ENCODE measurements at regions not wholly inside any gene's neighbourhood (a gene's known extent, or its start where the extent isn't known, plus 50 kb on each side); places are given as distances from the start of the nearest gene placed in this dataset.

DNA sequence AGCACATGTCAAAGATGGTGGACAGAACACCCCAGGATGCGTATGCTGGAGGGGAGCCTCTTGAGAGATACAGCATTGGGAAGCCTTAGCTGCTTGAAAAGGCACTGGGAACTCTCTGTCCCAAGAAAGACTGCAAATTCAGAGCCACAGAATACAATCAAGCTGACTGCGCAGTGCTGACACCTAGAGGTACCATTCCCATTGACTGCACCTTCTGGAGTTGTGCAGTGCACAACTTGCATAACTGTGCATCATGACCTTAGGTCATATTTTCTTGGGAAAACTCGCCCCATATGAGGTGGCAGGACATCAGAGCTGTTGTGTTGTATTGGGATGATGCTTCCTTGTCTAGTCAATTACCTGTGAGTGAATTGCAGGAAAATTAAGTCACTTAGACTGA lies 646.5 kb upstream of the NOX3 start:
- in situ Hi-C loops (cut with MboI; ENCODE audit: low sequenced_read_pairs), result no loop called here

DNA sequence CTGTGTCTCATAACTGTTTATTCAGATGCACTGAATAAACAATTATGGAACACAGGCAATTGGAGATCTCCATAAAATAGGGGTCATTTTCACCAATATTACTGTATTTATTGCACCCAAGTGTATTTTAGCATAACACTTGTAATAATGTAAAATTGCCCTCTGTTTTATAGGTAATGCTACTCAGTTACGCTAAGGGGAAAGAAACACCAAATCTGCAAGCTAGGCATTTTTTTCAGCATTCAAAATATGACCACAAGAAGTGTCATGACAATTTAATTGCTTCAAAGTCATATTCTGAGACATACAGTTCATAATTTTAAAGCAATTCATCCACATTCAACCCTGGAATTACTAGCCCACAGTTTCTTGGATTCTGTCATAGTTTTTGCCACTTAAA lies 643.2 kb upstream of the NOX3 start:
- in situ Hi-C loops (cut with MboI; ENCODE audit: low sequenced_read_pairs), result no loop called here

DNA sequence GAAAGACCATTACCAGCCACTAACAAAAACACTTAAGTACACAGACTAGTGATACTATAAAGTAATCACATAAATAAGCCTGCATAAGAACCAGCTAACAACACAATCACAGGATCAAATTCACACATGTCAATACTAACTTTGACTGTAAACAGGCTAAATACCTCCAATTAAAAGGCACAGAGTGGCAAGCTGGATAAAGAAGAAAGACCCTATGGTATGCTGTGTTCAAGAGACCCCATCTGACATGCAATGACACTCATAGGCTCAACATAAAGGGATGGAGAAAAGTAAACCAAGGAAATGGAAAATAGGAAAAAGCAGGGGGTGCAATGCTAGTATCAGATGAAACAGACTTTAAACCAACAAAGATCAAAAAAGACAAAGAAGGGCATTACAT lies 631.8 kb upstream of the NOX3 start:
- in situ Hi-C loops (cut with MboI; ENCODE audit: low sequenced_read_pairs), result no loop called here

DNA sequence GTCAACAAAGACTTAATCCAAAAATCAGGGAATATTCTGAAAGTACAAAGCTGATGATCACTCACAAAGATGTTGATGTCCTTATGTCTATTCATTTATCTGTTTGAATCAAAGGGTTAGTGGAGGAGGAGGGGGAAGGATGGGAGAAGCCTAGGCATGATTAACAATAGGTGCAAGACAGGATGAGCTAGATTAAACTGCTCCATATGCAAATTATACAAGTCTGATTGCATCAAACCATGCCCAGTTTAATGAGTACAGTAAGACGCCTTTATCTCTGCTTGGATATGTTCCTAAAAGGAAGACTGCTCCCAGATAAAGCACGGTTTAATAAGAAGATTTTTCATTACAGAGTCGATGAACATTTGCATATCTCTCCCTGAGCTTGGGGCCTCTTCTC lies 626.4 kb upstream of the NOX3 start:
- in situ Hi-C loops (cut with MboI; ENCODE audit: low sequenced_read_pairs), result no loop called here

DNA sequence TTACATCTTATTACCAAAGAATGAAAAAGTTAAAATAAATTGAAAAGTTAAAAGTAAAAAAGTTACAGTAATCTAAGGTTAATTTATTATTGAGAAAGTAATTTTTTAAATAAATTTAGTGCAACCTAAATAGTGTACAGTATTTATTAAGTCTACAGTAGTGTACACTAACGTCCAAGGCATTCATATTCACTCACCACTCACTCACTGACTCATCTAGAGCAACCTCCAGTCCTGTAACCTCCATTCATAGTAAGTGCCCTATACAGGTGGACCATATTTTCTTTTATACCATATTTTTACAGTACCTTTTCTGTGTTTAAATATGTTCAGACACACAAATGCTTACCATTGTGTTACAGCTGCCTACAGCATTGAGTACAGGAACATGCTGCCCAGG lies 624.7 kb upstream of the NOX3 start:
- in situ Hi-C loops (cut with MboI; ENCODE audit: low sequenced_read_pairs), result no loop called here

DNA sequence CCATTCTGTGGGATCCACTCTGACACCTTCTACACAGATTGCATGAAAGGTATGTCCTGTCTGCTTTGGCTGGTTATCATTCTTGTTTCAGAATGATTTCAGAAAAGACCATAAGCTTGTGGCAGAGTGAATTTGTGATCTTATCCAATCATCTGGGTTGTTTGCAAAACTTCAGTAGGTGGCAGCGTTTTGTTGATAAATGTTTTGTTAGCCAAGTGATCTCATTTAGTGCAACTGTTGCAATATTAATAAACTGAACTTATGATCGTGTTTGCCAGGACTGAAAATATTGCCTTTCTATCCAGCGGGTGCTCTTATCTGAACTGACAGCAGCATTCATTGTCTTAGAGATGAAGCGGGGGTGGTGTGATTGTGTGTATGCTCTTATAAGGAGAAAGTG lies 613.2 kb upstream of the NOX3 start:
- in situ Hi-C loops (cut with MboI; ENCODE audit: low sequenced_read_pairs), result no loop called here

DNA sequence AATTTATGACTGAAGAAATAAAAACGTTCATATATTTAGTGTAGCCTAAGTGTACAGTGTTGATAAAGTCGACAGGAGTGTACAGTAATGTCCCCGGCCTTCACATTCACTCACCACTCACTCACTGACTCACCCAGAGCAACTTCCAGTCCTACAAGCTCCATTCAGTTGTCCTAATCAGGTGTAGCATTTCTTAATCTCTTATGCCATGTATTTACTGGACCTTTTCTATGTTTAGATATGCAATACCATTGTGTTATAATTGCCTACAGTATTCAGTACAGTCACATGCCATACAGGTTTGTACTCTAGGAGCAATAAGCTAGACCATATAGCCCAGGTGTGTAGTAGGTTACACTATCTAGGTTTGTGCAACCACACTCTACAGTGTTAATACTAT lies 610.2 kb upstream of the NOX3 start:
- in situ Hi-C loops (cut with MboI; ENCODE audit: low sequenced_read_pairs), result no loop called here

DNA sequence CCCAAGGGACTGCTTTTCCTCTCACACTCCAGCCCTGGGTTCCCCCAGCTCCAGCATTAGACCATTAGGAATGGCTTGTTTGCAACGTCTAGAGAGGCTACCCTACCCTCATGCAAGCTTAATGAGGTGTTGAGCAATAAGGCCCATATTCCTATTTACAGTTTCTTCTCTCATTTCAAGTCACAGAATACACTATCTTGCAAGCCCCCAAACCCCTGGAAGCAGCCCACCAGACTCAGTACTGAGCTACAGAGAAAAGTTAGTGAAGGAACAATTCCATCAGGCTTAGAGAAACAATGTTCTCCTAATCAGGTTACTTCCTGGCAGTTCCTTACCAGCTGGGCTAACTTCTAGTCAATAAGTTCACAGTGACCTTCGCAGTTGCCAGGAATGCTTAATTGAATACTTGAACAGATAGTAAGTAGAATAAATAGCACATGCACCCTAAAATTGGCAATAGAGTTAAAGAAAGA lies 606.5 kb upstream of the NOX3 start:
- in situ Hi-C loops (cut with MboI; ENCODE audit: low sequenced_read_pairs), result no loop called here

DNA sequence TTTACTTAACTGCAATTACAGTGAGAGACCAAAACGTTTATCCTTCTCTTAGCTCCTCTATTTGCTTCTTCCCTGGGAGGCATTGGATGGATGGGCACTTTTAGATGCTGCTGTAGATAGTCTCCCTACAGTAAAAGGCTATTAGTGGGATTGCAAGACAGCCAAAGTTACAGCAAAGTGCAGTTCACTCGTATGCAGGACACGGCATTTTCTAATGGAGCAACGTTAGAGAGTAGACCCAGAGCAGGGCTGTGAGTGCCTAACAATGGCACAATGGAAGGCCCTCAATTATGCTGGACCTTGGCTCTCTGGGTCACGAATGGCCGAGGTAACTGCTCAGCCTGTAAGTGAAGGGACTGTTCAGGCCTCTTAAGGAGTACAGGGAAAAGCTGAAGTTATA lies 605.8 kb upstream of the NOX3 start:
- in situ Hi-C loops (cut with MboI; ENCODE audit: low sequenced_read_pairs), result no loop called here

DNA sequence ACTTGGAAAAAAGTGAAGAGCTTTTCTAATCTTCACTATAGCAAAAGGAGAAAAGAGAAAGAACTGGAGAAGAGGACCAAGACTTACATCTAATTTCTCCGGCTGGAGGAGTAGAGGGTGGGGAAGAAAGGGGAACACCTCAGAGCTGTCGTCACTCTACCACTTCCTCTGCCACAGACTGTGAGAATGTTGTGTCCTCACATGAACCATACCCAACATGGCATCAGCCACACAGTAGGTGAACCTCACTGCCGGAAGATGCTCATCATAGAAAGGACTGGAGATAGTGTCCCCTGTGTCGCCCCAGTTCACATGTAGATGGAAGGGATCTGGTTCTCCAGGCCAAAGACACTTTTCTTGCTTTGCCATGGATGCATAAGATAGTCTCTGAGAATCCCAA lies 604.4 kb upstream of the NOX3 start:
- in situ Hi-C loops (cut with MboI; ENCODE audit: low sequenced_read_pairs), result no loop called here

DNA sequence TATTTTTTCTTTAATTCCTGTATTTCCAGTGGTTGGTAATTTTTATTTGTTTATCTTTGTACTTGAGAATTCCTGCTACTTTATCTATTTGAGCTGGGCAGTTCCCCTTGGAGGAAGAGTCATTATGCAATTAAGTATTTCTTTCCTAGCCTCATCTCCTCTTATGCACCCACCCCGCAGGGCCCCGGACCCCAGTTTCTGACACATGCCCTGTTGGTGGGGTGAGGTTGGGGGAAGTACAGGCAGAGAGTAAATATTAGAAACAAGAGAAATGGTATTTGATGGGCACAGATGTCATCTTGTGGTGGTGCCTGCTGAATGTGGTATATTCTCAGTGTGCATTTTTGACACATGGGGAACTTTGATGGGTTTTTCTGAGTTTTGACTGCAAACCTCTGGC lies 602.7 kb upstream of the NOX3 start:
- in situ Hi-C loops (cut with MboI; ENCODE audit: low sequenced_read_pairs), result no loop called here

DNA sequence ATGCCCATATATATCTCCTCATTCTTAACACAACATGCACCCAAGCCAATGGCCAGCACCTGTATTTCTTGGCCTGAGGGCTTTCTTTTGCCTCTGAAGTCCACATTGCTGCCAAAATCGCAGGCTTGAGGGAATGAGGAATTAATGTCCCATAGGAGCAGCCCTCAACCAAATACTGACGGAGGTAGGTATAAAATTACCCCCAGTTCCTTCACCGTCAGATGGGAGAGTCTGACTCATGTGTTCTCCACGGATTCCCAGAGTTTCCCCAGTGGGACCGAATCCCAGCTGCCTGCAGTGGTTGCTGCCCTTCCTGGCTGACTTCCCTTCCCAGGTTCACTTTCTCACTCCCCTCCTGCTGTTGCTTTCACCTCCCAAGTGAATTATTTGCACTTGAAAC lies 602.2 kb upstream of the NOX3 start:
- in situ Hi-C loops (cut with MboI; ENCODE audit: low sequenced_read_pairs), result no loop called here

DNA sequence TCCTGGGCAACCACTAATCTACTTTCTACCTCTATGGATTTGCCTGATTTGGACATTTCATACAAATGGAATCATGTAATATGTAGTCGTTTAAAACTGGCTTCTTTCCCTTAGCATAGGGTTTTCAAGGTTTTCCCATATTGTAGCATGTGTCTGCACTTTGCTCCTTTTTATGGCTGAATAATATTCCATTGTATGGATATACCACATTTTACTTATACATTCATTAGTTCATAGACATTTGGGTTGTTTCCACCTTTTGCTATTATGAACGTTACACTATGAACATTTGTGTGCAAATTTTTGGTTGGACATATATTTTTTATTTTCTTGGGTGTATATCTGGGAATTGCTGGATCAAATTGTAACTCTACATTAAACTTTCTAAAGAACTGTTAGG lies 600.4 kb upstream of the NOX3 start:
- in situ Hi-C loops (cut with MboI; ENCODE audit: low sequenced_read_pairs), result no loop called here

DNA sequence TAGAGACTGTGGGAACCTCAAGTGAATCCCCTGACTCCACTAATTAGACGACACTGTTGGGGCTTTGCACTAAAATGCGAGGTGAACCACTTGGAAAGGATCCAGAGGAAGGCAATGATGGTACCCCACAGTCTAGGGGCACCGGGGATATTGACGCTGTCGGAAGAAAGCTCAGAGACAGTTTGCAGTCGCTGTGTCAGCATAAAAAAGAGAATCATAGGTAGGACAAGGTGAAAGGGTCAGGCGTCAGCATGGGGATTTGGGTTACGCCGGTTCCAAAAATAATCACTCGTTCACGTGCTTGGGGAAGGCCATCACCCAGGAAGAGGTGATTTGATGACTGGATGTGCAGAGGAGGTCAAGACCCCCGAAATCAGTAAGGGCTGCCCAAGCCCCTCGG lies 598.0 kb upstream of the NOX3 start:
- in situ Hi-C loops (cut with MboI; ENCODE audit: low sequenced_read_pairs), result no loop called here

DNA sequence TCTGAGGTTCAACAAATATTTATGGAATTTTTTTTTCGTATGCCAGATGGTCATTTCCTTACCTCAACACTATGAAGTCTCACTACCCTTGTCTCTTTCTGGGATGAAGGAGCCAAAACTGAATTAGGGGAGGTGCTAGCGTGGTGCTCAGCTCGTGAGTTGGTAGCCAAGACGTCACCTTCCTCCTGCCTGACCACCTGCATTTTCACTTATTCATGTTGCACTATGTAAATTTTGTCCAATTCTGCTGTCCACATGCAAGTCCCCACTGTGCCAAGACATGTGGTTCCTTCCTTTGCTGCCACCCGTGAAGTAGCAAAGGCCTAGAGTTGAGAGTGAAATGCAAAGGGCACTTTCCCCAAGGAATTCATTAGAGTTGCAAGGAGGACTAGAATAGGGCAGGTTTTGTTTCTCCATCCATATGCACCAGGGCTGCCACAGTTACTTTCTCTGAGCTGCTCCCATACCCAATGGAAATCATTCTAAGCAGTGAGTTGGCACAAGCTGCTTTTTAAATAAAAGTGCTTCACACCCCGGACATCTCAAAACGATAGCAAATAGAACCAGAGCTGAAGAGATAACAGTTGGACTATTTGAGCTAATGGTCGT lies 591.3 kb upstream of the NOX3 start:
- in situ Hi-C loops (cut with MboI; ENCODE audit: low sequenced_read_pairs), result no loop called here

DNA sequence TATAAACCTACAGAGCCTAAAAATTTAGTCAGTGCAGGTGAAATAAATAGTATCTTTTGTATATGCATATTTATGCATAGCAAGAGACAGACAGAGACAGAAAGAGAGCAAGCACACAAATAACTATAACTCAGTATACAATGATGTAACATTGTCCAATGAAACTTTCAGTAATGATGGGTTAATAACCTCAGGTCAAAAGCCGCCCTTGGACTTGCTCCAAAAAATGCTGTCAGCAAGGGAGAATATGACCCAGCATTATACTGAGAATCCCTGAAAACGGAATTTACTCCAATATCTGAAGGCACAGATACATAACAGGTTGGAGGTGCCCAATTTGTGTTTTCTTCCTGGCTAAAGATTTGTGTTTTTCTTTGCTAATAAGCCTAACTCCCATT lies 590.6 kb upstream of the NOX3 start:
- in situ Hi-C loops (cut with MboI; ENCODE audit: low sequenced_read_pairs), result no loop called here

DNA sequence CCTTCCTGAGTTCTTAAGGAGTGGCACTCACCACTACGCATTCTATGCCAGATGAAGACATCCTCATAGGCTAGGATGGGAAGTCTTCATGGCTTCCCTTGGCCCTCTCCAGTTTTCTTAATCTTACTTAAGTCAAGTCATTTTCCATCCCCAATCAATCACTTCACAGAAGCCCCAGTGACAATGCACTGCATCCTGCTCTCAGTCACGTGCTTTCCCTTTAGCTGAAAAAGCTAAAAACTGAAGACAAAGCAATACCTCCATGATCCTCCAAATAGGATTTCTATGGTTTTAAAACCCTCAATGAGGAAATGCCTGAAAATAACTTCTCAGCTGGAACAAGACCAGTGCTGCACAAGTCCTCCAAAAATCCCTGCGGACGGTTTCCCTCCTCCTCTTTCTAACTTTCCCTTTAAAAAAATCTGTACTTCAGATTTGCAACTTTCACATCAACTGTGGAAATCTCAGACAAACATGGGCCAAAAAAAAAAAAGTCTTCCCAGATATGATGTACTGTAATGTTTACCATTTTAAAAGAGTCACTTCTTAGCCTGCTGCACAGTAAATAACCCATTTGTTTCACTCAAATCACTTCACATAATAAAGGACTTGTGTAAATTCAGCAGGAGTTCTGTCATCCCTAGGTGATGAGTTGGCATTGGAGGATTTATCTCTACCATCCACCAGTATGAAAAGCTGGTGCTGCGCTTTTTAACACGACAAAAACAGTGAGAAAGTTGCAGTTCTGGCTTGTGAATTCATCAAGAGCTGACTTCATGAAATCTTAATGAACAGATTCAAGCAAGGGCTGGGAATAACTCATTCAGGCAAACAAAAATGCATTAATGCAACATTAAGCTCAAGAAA lies 590.0 kb upstream of the NOX3 start:
- in situ Hi-C loops (cut with MboI; ENCODE audit: low sequenced_read_pairs), result no loop called here

DNA sequence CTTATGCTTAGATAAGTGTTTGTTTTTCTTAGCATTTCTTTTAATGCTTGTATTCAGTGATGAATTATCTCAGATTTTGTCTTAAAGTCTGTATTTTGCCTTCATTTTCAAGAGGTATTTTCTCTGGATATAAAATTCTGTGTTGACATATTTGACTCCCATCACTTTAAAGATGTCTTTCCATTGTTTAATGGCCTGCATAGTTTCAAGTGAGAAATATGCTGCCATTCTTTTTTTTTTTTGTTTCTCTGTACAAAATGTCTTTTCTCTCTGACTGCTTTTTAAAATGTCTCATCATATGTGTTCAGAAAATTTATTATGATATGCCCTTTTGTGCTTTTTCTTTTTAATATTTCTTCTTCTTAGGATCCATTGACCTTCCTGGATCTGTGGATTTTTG lies 578.0 kb upstream of the NOX3 start:
- in situ Hi-C loops (cut with MboI; ENCODE audit: low sequenced_read_pairs), result no loop called here

DNA sequence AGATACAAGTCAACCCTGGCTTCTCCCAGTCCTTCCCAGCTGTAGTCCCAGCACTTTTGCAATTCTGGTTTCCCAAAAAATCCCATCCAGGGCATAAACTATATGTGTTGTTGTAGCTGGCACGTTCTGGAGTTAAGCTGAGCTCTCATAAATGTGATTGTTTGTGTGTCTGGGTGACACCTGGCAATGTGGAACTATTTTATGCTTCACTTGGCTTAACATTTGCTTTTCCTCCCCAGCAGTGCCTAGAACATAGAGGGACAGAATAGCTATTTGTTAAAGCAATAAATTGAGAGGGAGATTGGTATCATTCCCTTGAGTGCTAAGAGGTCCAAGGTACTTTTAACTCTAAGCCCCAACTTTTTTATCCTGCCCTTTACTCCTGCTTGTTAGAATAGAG lies 575.9 kb upstream of the NOX3 start:
- in situ Hi-C loops (cut with MboI; ENCODE audit: low sequenced_read_pairs), result no loop called here

DNA sequence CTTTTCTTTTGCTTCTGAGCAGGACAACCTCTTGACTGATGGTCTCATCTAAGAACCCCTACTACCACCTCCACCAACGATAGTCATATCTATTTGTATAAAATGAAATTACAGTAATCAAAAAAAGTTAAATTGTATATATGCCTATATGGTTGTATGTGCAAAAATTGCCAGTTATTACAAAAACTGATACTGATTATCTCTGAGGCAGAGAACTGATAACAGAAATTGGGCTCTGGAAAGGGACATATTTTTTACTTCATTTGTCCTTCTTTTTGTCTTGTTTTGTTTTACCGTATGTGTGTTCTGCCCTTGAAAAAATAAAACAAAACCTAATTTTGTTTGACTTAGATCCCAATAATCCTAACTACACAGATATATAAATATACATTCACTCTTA lies 574.4 kb upstream of the NOX3 start:
- in situ Hi-C loops (cut with MboI; ENCODE audit: low sequenced_read_pairs), result no loop called here

DNA sequence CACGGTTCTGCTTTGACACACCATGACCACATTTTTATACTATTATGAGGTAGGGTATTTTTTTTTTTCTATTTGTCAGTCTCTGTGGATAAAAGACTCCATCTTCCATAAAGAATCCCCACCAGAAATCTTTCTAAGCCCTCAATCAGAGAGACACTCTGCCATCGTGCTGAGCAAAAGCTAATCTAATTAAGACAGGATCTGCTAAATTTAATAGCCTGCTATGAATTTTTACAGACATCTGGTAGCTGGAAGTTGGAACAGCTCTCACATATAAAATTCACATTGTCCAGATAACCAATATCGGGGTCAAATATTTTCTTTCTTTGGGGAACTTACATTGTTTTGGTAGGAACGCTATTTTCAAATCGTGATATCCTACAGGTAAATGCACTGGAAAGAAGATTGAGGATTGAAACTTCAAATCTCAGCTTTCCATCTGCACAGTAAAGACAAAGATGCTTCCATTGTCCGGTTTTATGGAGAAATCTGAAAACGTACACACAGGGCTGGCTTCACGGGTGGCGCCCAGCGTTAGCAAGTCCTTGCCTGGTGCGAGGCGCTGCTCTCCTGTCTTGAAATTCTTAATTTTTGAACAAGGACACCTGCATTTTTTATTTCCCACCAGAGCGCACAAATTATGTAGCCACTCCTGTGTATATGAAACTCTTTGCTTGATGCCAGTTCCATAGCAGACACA lies 573.8 kb upstream of the NOX3 start:
- in situ Hi-C loops (cut with MboI; ENCODE audit: low sequenced_read_pairs), result no loop called here
